NCI-H2196 treated with DMSO at 0.1 percent for 48 hours (cell line): ENCODE measurements at regions not wholly inside any gene's neighbourhood (a gene's known extent, or its start where the extent isn't known, plus 50 kb on each side); places are given as distances from the start of the nearest gene placed in this dataset.
"Not testable (repeated sequence)": the region's sequence is repeated elsewhere in the genome, so short reads cannot be mapped to it uniquely, and the experiment has no call there.

Experiments
- DNase-seq: peaks from one replicate; lab custom pipeline; 2025; ENCODE audit not compliant: unreplicated experiment; lab: John Stamatoyannopoulos, UW

GRCh38 chr6:115456848-115457247 is 603.8 kb downstream of the FRK start:
- no peak for DNase-seq

GRCh38 chr6:115443825-115444478 is 616.7 kb downstream of the FRK start:
- DNase-seq, result no peak

GRCh38 chr6:115442323-115442722 is 618.4 kb downstream of the FRK start:
- no peak for DNase-seq

- DNase-seq, result no peak
Measured at GRCh38 chr6:115441651-115442050, 619.0 kb downstream of the FRK start.

- DNase-seq, result no peak
Measured at GRCh38 chr6:115415378-115415777, 645.3 kb downstream of the FRK start.

- DNase-seq, result not testable (repeated sequence)
Measured at GRCh38 chr6:115414916-115415315, 645.8 kb downstream of the FRK start.

- DNase-seq, result no peak
Measured at GRCh38 chr6:115411756-115412155, 648.9 kb downstream of the FRK start.

GRCh38 chr6:115404446-115404845 is 656.2 kb downstream of the FRK start:
- no peak for DNase-seq

- DNase-seq, result no peak
Measured at GRCh38 chr6:115398607-115399006, 662.1 kb downstream of the FRK start.

GRCh38 chr6:115396112-115396906 is 664.4 kb downstream of the FRK start:
- DNase-seq, result no peak

- DNase-seq, result no peak
Measured at GRCh38 chr6:115393821-115394220, 666.9 kb downstream of the FRK start.

GRCh38 chr6:115370202-115370601 is 690.5 kb downstream of the FRK start:
- no peak for DNase-seq

GRCh38 chr6:115365783-115366182 is 694.9 kb downstream of the FRK start:
- no peak for DNase-seq

GRCh38 chr6:115363379-115363778 is 697.3 kb downstream of the FRK start:
- DNase-seq, result no peak

- no peak for DNase-seq
Measured at GRCh38 chr6:115362234-115362633, 698.5 kb downstream of the FRK start.

- DNase-seq, result no peak
Measured at GRCh38 chr6:115360602-115361325, 699.9 kb downstream of the FRK start.

- DNase-seq, result no peak
Measured at GRCh38 chr6:115358616-115359015, 702.1 kb downstream of the FRK start.

- DNase-seq, result no peak
Measured at GRCh38 chr6:115356371-115356770, 704.3 kb downstream of the FRK start.

- DNase-seq, result no peak
Measured at GRCh38 chr6:115323001-115323400, 737.7 kb downstream of the FRK start.

- DNase-seq, result no peak
Measured at GRCh38 chr6:115319823-115320222, 740.9 kb downstream of the FRK start.

- no peak for DNase-seq
Measured at GRCh38 chr6:115310156-115310555, 750.5 kb downstream of the FRK start.

- no peak for DNase-seq
Measured at GRCh38 chr6:115302731-115303130, 758.0 kb downstream of the FRK start.
